Ascending aorta (tissue), 2 donors: ENCODE measurements at regions not wholly inside any gene's neighbourhood (a gene's known extent, or its start where the extent isn't known, plus 50 kb on each side); places are given as distances from the start of the nearest gene placed in this dataset.

Experiments used
- DNase-seq, 2 donors: peaks; one replicate each; pipeline ENCODE4 v3.0.0-alpha.2; 2019; ENCODE audit warnings: low spot score in 2 of 2
- H3K27ac ChIP-seq, 2 donors: fragments of 200-600 bp; sonication (generic); one replicate each; pipeline ENCODE4 v1.5.1; 2016 to 2017; ENCODE audit warnings: mild to moderate bottlenecking in 1 of 2
- H3K27me3 ChIP-seq: fragments of 200-600 bp; sonication (generic); one replicate; pipeline ENCODE4 v1.5.1; 2017
- H3K36me3 ChIP-seq, 2 donors: fragments of 200-600 bp; sonication (generic); one replicate each; pipeline ENCODE4 v1.5.1; 2016
- H3K4me1 ChIP-seq, 2 donors: fragments of 200-600 bp; sonication (generic); one replicate each; pipeline ENCODE4 v1.5.1; 2016 to 2017; ENCODE audit warnings: mild to moderate bottlenecking in 1 of 2
- H3K4me3 ChIP-seq, 2 donors: fragments of 200-600 bp; sonication (generic); one replicate each; pipeline ENCODE4 v1.5.1; 2016 to 2017; ENCODE audit warnings: mild to moderate bottlenecking in 1 of 2
- H3K9me3 ChIP-seq, 2 donors: fragments of 200-600 bp; sonication (generic); one replicate each; pipeline ENCODE4 v1.5.1; 2016
- CTCF ChIP-seq, 3 experiments: fragments of 200-600 bp in 2 of 3; fragments of 450-650 bp in 1 of 3; sonication (generic) in 2 of 3; IDR thresholded peaks; one replicate each; pipeline ENCODE4 v1.5.1; 2016 to 2019; ENCODE audit warnings: antibody characterized with exemption in 3 of 3, mild to moderate bottlenecking in 1 of 3, moderate library complexity in 1 of 3
- intact Hi-C: fragments of 100-400 bp; cut with DNase I; formaldehyde crosslinking; loops from one replicate; pipeline ENCODE4 v1.15.1; 2023

- Histone ChIP-seq H3K9me3 (no peaks in the 10 kb centered on the region), H3K4me1 (no peaks in the 10 kb centered on the region), H3K36me3 (no peaks in the 10 kb centered on the region), H3K4me3 (no peak overlapping the region), H3K27ac (no peak overlapping the region), H3K27me3 (no peaks in the 10 kb centered on the region)
- no peak for TF ChIP-seq CTCF (IDR thresholded peaks at IDR 0.05)
- no peak for DNase-seq
- intact Hi-C loops: no loop called here
These were observed 83.0 kb upstream of the CITED2 start for GRCh38 chr6:139457476-139457875.

- intact Hi-C loops: no loop called here
- TF ChIP-seq CTCF (IDR thresholded peaks at IDR 0.05): no peak
- no peaks in the 10 kb centered on the region for H3K9me3 ChIP-seq
- no peak overlapping the region for H3K27ac ChIP-seq
- no peaks in the 10 kb centered on the region for H3K4me1 ChIP-seq
- no peaks in the 10 kb centered on the region for H3K36me3 ChIP-seq
- H3K4me3 ChIP-seq: no peak overlapping the region
- H3K27me3 ChIP-seq: no peaks in the 10 kb centered on the region
- no peak for DNase-seq
These were observed 77.9 kb upstream of the CITED2 start for GRCh38 chr6:139452148-139452876.

- no peaks in the 10 kb centered on the region for H3K4me1 ChIP-seq
- no peak for DNase-seq
- no peak overlapping the region for H3K4me3 ChIP-seq
- intact Hi-C loops: no loop called here
- no peak for TF ChIP-seq CTCF (IDR thresholded peaks at IDR 0.05)
- no peaks in the 10 kb centered on the region for H3K36me3 ChIP-seq
- H3K27ac ChIP-seq: no peak overlapping the region
- H3K27me3 ChIP-seq: no peaks in the 10 kb centered on the region
- no peaks in the 10 kb centered on the region for H3K9me3 ChIP-seq
These were observed 75.2 kb upstream of the CITED2 start for GRCh38 chr6:139449611-139450000.

GRCh38 chr6:139448998-139449610, 74.7 kb upstream of the CITED2 start:
- Histone ChIP-seq H3K4me3 (no peak overlapping the region), H3K36me3 (no peaks in the 10 kb centered on the region), H3K4me1 (no peaks in the 10 kb centered on the region), H3K27ac (no peak overlapping the region), H3K27me3 (no peaks in the 10 kb centered on the region), H3K9me3 (no peaks in the 10 kb centered on the region)
- no peak for DNase-seq
- intact Hi-C loops: no loop called here
- TF ChIP-seq CTCF (IDR thresholded peaks at IDR 0.05): no peak

- Histone ChIP-seq H3K4me1 (no peaks in the 10 kb centered on the region), H3K4me3 (no peak overlapping the region), H3K9me3 (no peaks in the 10 kb centered on the region), H3K36me3 (no peaks in the 10 kb centered on the region), H3K27me3 (no peaks in the 10 kb centered on the region), H3K27ac (no peak overlapping the region)
- DNase-seq: no peak
- intact Hi-C loops: no loop called here
- no peak for TF ChIP-seq CTCF (IDR thresholded peaks at IDR 0.05)
These were observed 73.7 kb upstream of the CITED2 start for GRCh38 chr6:139448051-139448649.
